NB4 (cell line): ENCODE measurements at regions not wholly inside any gene's neighbourhood (a gene's known extent, or its start where the extent isn't known, plus 50 kb on each side); places are given as distances from the start of the nearest gene placed in this dataset.

Source experiments
- CTCF ChIP-seq: IDR thresholded peaks from one replicate; pipeline ENCODE4 v1.5.1; 2012; ENCODE audit warnings: low read depth, low read length
- POLR2A ChIP-seq: IDR thresholded peaks from 2 replicates; pipeline ENCODE4 v1.6.1; 2011; ENCODE audit warnings: mild to moderate bottlenecking; ENCODE audit not compliant: insufficient read length; ENCODE audit errors: extremely low read depth

- TF ChIP-seq CTCF (no peak), POLR2A (no peak)
Observed at GRCh38 chrX:63285375-63285774, 65.8 kb downstream of the SPIN4 start.
